ELR (cell line): ENCODE measurements at regions not wholly inside any gene's neighbourhood (a gene's known extent, or its start where the extent isn't known, plus 50 kb on each side); places are given as distances from the start of the nearest gene placed in this dataset.
"Not testable (repeated sequence)": the region's sequence is repeated elsewhere in the genome, so short reads cannot be mapped to it uniquely, and the experiment has no call there.

Experiments used
- DNase-seq: peaks from one replicate; pipeline ENCODE4 v3.0.0-alpha.2; 2015; ENCODE audit warnings: low read depth

GRCh38 chr3:144749536-144750253 lies 778.1 kb downstream of the DIPK2A start:
- DNase-seq, result not testable (repeated sequence)

GRCh38 chr3:144754076-144754783 lies 782.6 kb downstream of the DIPK2A start:
- no peak for DNase-seq

GRCh38 chr3:144756704-144757440 lies 785.2 kb downstream of the DIPK2A start:
- no peak for DNase-seq

GRCh38 chr3:144760831-144761230 lies 789.2 kb downstream of the DIPK2A start:
- DNase-seq, result no peak

GRCh38 chr3:144762091-144762490 lies 790.5 kb downstream of the DIPK2A start:
- DNase-seq, result no peak

GRCh38 chr3:144763878-144764454 lies 792.3 kb downstream of the DIPK2A start:
- peak; percentile 2 for DNase-seq

- DNase-seq, result no peak
Measured at GRCh38 chr3:144770281-144770680, 798.7 kb downstream of the DIPK2A start.

GRCh38 chr3:144770915-144771351 lies 799.3 kb downstream of the DIPK2A start:
- peak; percentile 17 for DNase-seq

- DNase-seq, result no peak
Measured at GRCh38 chr3:144771381-144771870, 799.8 kb downstream of the DIPK2A start.

- no peak for DNase-seq
Measured at GRCh38 chr3:144772372-144772771, 800.7 kb downstream of the DIPK2A start.

GRCh38 chr3:144773350-144773749 lies 801.7 kb downstream of the DIPK2A start:
- DNase-seq, result no peak

GRCh38 chr3:144774897-144775296 lies 803.3 kb downstream of the DIPK2A start:
- DNase-seq, result peak; percentile 1

- DNase-seq, result no peak
Measured at GRCh38 chr3:144775551-144775950, 803.9 kb downstream of the DIPK2A start.

GRCh38 chr3:144777906-144778305 lies 806.3 kb downstream of the DIPK2A start:
- DNase-seq, result no peak

GRCh38 chr3:144791034-144791433 lies 819.4 kb downstream of the DIPK2A start:
- no peak for DNase-seq

GRCh38 chr3:144801890-144802289 lies 830.3 kb downstream of the DIPK2A start:
- DNase-seq, result no peak

GRCh38 chr3:144809380-144809779 lies 837.8 kb downstream of the DIPK2A start:
- no peak for DNase-seq

GRCh38 chr3:144810160-144810559 lies 838.5 kb downstream of the DIPK2A start:
- DNase-seq, result no peak

- DNase-seq, result no peak
Measured at GRCh38 chr3:144815655-144816054, 844.0 kb downstream of the DIPK2A start.

- DNase-seq, result no peak
Measured at GRCh38 chr3:144816323-144816722, 844.7 kb downstream of the DIPK2A start.

- no peak for DNase-seq
Measured at GRCh38 chr3:144818973-144819372, 847.4 kb downstream of the DIPK2A start.

GRCh38 chr3:144820232-144820631 lies 848.6 kb downstream of the DIPK2A start:
- DNase-seq, result not testable (repeated sequence)
